ENCODE measurements at regions not wholly inside any gene's neighbourhood (a gene's known extent, or its start where the extent isn't known, plus 50 kb on each side); places are given as distances from the start of the nearest gene placed in this dataset.
"Not testable (repeated sequence)": the region's sequence is repeated elsewhere in the genome, so short reads cannot be mapped to it uniquely, and the experiment has no call there.

GRCh38 chr10:29785701-29786100 is 150.9 kb upstream of the SVIL start:
- DNase-seq: no peak

- no peak for DNase-seq
Observed at GRCh38 chr10:29784175-29784773, 149.5 kb upstream of the SVIL start.

GRCh38 chr10:29783201-29783947 is 148.6 kb upstream of the SVIL start:
- no peak for DNase-seq

- DNase-seq: no peak
Observed at GRCh38 chr10:29780639-29781038, 145.9 kb upstream of the SVIL start.

- DNase-seq: no peak
Observed at GRCh38 chr10:29780096-29780495, 145.3 kb upstream of the SVIL start.

- DNase-seq: no peak
Observed at GRCh38 chr10:29776246-29776645, 141.5 kb upstream of the SVIL start.

- no peak for DNase-seq
Observed at GRCh38 chr10:29774475-29774874, 139.7 kb upstream of the SVIL start.

GRCh38 chr10:29773675-29774091 is 138.9 kb upstream of the SVIL start:
- DNase-seq: no peak

GRCh38 chr10:29772403-29772802 is 137.6 kb upstream of the SVIL start:
- DNase-seq: no peak

- DNase-seq: no peak
Observed at GRCh38 chr10:29771376-29771775, 136.6 kb upstream of the SVIL start.

- not testable (repeated sequence) for DNase-seq
Observed at GRCh38 chr10:29769277-29769676, 134.5 kb upstream of the SVIL start.

- no peak for DNase-seq
Observed at GRCh38 chr10:29767968-29768367, 133.2 kb upstream of the SVIL start.

- no peak for DNase-seq
Observed at GRCh38 chr10:29766753-29767152, 132.0 kb upstream of the SVIL start.

GRCh38 chr10:29765330-29765729 is 130.6 kb upstream of the SVIL start:
- no peak for DNase-seq

- no peak for DNase-seq
Observed at GRCh38 chr10:29763396-29763795, 128.6 kb upstream of the SVIL start.

- no peak for DNase-seq
Observed at GRCh38 chr10:29761916-29762315, 127.1 kb upstream of the SVIL start.

- no peak for DNase-seq
Observed at GRCh38 chr10:29760138-29760900, 125.5 kb upstream of the SVIL start.

- no peak for DNase-seq
Observed at GRCh38 chr10:29757551-29758297, 123.0 kb upstream of the SVIL start.

- DNase-seq: no peak
Observed at GRCh38 chr10:29756451-29756850, 121.7 kb upstream of the SVIL start.

- no peak for DNase-seq
Observed at GRCh38 chr10:29753283-29753682, 118.5 kb upstream of the SVIL start.

GRCh38 chr10:29751684-29752083 is 116.9 kb upstream of the SVIL start:
- no peak for DNase-seq

- no peak for DNase-seq
Observed at GRCh38 chr10:29751240-29751639, 116.5 kb upstream of the SVIL start.

- DNase-seq: no peak
Observed at GRCh38 chr10:29749150-29749549, 114.4 kb upstream of the SVIL start.

All from T-helper 1 cell (primary cell).